Spleen (tissue), 7 donors: ENCODE measurements at regions not wholly inside any gene's neighbourhood (a gene's known extent, or its start where the extent isn't known, plus 50 kb on each side); places are given as distances from the start of the nearest gene placed in this dataset.

Source experiments
- POLR2A ChIP-seq, 3 donors: fragments of 450-650 bp; IDR thresholded peaks; one replicate each; pipeline ENCODE4 v1.5.1; 2017; ENCODE audit warnings: antibody characterized with exemption in 3 of 3, mild to moderate bottlenecking in 1 of 3
- TF ChIP-seq, protein P1 (sequence below), 11 experiments: fragments of 200-600 bp in 7 of 11; fragments of 450-650 bp in 4 of 11; sonication (generic) in 4 of 11; IDR thresholded peaks in 8 of 11; conservative IDR thresholded peaks in 3 of 11; 1 replicate in 7 of 11; 2 replicates in 4 of 11; pipeline versions ENCODE4 v1.4.0 to v1.8.0; 2016 to 2021; ENCODE audit warnings: antibody characterized with exemption in 11 of 11, inconsistent platforms in 4 of 11, mild to moderate bottlenecking in 1 of 11
- donor health status: DM: no; HTN: no; CAD: no; lungs with moderate emphysema.
- donor health status: DM: no; HTN: no; CAD: no.
- donor health status: DM: no; HTN: no; CAD: no.

- no peak for TF ChIP-seq POLR2A (IDR thresholded peaks at IDR 0.05)
- TF ChIP-seq, protein P1, sequence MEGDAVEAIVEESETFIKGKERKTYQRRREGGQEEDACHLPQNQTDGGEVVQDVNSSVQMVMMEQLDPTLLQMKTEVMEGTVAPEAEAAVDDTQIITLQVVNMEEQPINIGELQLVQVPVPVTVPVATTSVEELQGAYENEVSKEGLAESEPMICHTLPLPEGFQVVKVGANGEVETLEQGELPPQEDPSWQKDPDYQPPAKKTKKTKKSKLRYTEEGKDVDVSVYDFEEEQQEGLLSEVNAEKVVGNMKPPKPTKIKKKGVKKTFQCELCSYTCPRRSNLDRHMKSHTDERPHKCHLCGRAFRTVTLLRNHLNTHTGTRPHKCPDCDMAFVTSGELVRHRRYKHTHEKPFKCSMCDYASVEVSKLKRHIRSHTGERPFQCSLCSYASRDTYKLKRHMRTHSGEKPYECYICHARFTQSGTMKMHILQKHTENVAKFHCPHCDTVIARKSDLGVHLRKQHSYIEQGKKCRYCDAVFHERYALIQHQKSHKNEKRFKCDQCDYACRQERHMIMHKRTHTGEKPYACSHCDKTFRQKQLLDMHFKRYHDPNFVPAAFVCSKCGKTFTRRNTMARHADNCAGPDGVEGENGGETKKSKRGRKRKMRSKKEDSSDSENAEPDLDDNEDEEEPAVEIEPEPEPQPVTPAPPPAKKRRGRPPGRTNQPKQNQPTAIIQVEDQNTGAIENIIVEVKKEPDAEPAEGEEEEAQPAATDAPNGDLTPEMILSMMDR (IDR thresholded peaks at IDR 0.05 in 8 of 11, conservative IDR thresholded peaks at IDR 0.05 in 3 of 11) = no peak
These were observed 230.9 kb upstream of the SLC10A2 start for GRCh38 chr13:103297083-103297482.
